Gastroesophageal sphincter (tissue), 3 donors: ENCODE measurements at regions not wholly inside any gene's neighbourhood (a gene's known extent, or its start where the extent isn't known, plus 50 kb on each side); places are given as distances from the start of the nearest gene placed in this dataset.
"Not testable (repeated sequence)": the region's sequence is repeated elsewhere in the genome, so short reads cannot be mapped to it uniquely, and the experiment has no call there.

ENCODE experiments used
- EP300 ChIP-seq: sonication (generic); formaldehyde crosslinking; IDR thresholded peaks from one replicate; pipeline ENCODE4 v1.6.1; 2017; ENCODE audit warnings: antibody characterized with exemption, mild to moderate bottlenecking
- POLR2A ChIP-seq, 2 donors: fragments of 450-650 bp; IDR thresholded peaks; one replicate each; pipeline ENCODE4 v1.6.1; 2017; ENCODE audit warnings: antibody characterized with exemption in 2 of 2, mild to moderate bottlenecking in 2 of 2, moderate library complexity in 1 of 2
- POLR2AphosphoS5 ChIP-seq: sonication (generic); formaldehyde crosslinking; IDR thresholded peaks from one replicate; pipeline ENCODE4 v1.6.1; 2017; ENCODE audit warnings: antibody characterized with exemption
- TF ChIP-seq, protein P1 (sequence below), 4 experiments: fragments of 200-600 bp in 2 of 4; fragments of 450-650 bp in 2 of 4; sonication (generic) in 1 of 4; IDR thresholded peaks; one replicate each; pipeline ENCODE4 v1.5.1; 2017 to 2019; ENCODE audit warnings: antibody characterized with exemption in 4 of 4, mild to moderate bottlenecking in 2 of 4, moderate library complexity in 2 of 4

DNA sequence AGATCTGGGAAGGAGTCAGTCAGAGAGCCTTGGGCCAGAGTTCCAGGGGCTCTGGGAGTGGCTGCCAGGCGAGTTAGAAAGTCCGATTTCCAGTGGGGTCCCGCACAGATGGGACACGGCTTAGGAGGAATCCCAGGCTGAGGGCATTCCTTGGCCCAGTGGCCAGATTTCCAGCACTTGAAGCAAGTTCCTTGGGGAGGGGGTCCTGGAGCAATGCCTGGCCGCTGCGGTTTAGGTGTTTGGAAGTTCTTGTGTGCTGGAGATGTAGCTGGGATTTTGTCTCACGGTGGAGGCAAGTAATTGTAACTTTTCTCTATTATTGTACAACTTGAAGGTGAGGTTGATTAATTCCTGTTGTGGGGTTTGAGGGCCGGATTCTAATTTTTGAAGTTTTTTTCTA, 99.5 kb upstream of the SLC25A48 start:
- TF ChIP-seq, protein P1, sequence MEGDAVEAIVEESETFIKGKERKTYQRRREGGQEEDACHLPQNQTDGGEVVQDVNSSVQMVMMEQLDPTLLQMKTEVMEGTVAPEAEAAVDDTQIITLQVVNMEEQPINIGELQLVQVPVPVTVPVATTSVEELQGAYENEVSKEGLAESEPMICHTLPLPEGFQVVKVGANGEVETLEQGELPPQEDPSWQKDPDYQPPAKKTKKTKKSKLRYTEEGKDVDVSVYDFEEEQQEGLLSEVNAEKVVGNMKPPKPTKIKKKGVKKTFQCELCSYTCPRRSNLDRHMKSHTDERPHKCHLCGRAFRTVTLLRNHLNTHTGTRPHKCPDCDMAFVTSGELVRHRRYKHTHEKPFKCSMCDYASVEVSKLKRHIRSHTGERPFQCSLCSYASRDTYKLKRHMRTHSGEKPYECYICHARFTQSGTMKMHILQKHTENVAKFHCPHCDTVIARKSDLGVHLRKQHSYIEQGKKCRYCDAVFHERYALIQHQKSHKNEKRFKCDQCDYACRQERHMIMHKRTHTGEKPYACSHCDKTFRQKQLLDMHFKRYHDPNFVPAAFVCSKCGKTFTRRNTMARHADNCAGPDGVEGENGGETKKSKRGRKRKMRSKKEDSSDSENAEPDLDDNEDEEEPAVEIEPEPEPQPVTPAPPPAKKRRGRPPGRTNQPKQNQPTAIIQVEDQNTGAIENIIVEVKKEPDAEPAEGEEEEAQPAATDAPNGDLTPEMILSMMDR (IDR thresholded peaks at IDR 0.05) = not testable (repeated sequence)
- TF ChIP-seq POLR2AphosphoS5; POLR2A (IDR thresholded peaks at IDR 0.05); EP300: not testable (repeated sequence)
